ENCODE measurements at regions not wholly inside any gene's neighbourhood (a gene's known extent, or its start where the extent isn't known, plus 50 kb on each side); places are given as distances from the start of the nearest gene placed in this dataset.

- TF ChIP-seq ATF1 (CRISPR knock-in tag; IDR thresholded peaks at IDR 0.05): no peak
- TF ChIP-seq ZNF671 (CRISPR knock-in tag; IDR thresholded peaks at IDR 0.05): no peak
- TF ChIP-seq HMGA2 (CRISPR knock-in tag; IDR thresholded peaks at IDR 0.05): no peak
- TF ChIP-seq FOXJ3 (CRISPR knock-in tag; IDR thresholded peaks at IDR 0.05; ENCODE audit: borderline replicate concordance): no peak
- TF ChIP-seq SP1 (CRISPR knock-in tag; conservative IDR thresholded peaks at IDR 0.05): no peak
- TF ChIP-seq MXD4 (CRISPR knock-in tag; IDR thresholded peaks at IDR 0.05; ENCODE audit: borderline replicate concordance): no peak
- no peak for TF ChIP-seq NR1H2 (CRISPR knock-in tag; IDR thresholded peaks at IDR 0.05)
Observed at GRCh38 chr6:114605656-114606055, 262.8 kb upstream of the HS3ST5 start (continued).

GRCh38 chr6:114600381-114600780, 257.6 kb upstream of the HS3ST5 start:
- H3K4me3 Mint-ChIP-seq: no peak overlapping the region
- no peaks in the 10 kb centered on the region for H3K27me3 Mint-ChIP-seq (ENCODE audit: low read depth)
- ChIA-PET POLR2A (no interaction called here), CTCF (no interaction called here)
- H3K27ac Mint-ChIP-seq: no peak overlapping the region
- no peaks in the 10 kb centered on the region for H3K4me1 Mint-ChIP-seq
- DNase-seq (ENCODE audit: low spot score) (no peak), ATAC-seq (no peak)
- no peak for TF ChIP-seq IRF1 (CRISPR knock-in tag; IDR thresholded peaks at IDR 0.05)
- no peaks in the 10 kb centered on the region for H3K36me3 Mint-ChIP-seq
- no peaks in the 10 kb centered on the region for H3K9me3 Mint-ChIP-seq

- CTCF ChIA-PET: no interaction called here
- ATAC-seq (no peak), DNase-seq (ENCODE audit: low spot score) (no peak)
- H3K27me3 Mint-ChIP-seq (ENCODE audit: low read depth): no peaks in the 10 kb centered on the region
- no peaks in the 10 kb centered on the region; the same call in 1 of the 2 replicates for H3K36me3 Mint-ChIP-seq
- TF ChIP-seq STAT6 (CRISPR knock-in tag; conservative IDR thresholded peaks at IDR 0.05; ENCODE audit: low read depth): no peak
- no peak for TF ChIP-seq FOXJ3 (CRISPR knock-in tag; IDR thresholded peaks at IDR 0.05; ENCODE audit: borderline replicate concordance)
- no peak for TF ChIP-seq MAX (CRISPR knock-in tag; IDR thresholded peaks at IDR 0.05)
- no peak for TF ChIP-seq NR1H2 (CRISPR knock-in tag; IDR thresholded peaks at IDR 0.05)
- no peak for TF ChIP-seq E2F4 (CRISPR knock-in tag; IDR thresholded peaks at IDR 0.05; ENCODE audit: borderline replicate concordance, low read depth)
- TF ChIP-seq NR2C2 (CRISPR knock-in tag; IDR thresholded peaks at IDR 0.05): no peak
- no peak for TF ChIP-seq ATF2 (CRISPR knock-in tag; IDR thresholded peaks at IDR 0.05; ENCODE audit: borderline replicate concordance, low read depth)
- TF ChIP-seq ATF3 (CRISPR knock-in tag; conservative IDR thresholded peaks at IDR 0.05): no peak
- no peak for TF ChIP-seq E2F1 (CRISPR knock-in tag; IDR thresholded peaks at IDR 0.05)
- TF ChIP-seq TP53 (CRISPR knock-in tag; IDR thresholded peaks at IDR 0.05): no peak
- TF ChIP-seq HMGA2 (CRISPR knock-in tag; IDR thresholded peaks at IDR 0.05): no peak
- no peak overlapping the region for H3K27ac Mint-ChIP-seq
- no peaks in the 10 kb centered on the region for H3K4me1 Mint-ChIP-seq
- peaks cover 8% of the 10 kb centered on the region for H3K9me3 Mint-ChIP-seq
- H3K4me3 Mint-ChIP-seq: no peak overlapping the region
- POLR2A ChIA-PET: no interaction called here
Observed at GRCh38 chr6:114595591-114595990, 252.8 kb upstream of the HS3ST5 start.
